Endothelial cell of umbilical vein (primary cell): ENCODE measurements at regions not wholly inside any gene's neighbourhood (a gene's known extent, or its start where the extent isn't known, plus 50 kb on each side); places are given as distances from the start of the nearest gene placed in this dataset.

Experiments used
- BruUV-seq: library from RNA; stranded (reverse); fragments of 400-500 nt; replicated peaks from 2 replicates; lab custom pipeline; 2021; lab: Mats Ljungman, UMichigan
- CTCF ChIA-PET: fragments of 300-600, 350-600 bp; sonication (Branson Sonifier 250); formaldehyde crosslinking; loops from one replicate; lab custom pipeline; 2021; ENCODE audit warnings: antibody characterized with exemption, inconsistent platforms; lab: Charles Lee
- POLR2A ChIA-PET: fragments of 300-600, 350-600 bp; sonication (Branson Sonifier 250); formaldehyde crosslinking; loops from one replicate; lab custom pipeline; 2021; ENCODE audit warnings: antibody characterized with exemption, inconsistent platforms; lab: Charles Lee
- DNase-seq: peaks from one replicate; pipeline ENCODE4 v3.0.0-alpha.2; 2011; ENCODE audit warnings: low read depth, low spot score
- FAIRE-seq: peaks from 2 replicates; lab custom pipeline; 2011; peaks lifted over from hg19 to GRCh38; lab: Jason Lieb, UNC
- H2AFZ ChIP-seq: 2 replicates; pipeline ENCODE4 v1.6.0; 2012; ENCODE audit warnings: low read depth, low read length, control low read depth, inconsistent platforms
- H3K27ac ChIP-seq: 2 replicates; pipeline ENCODE4 v1.5.1; 2011; ENCODE audit warnings: low read depth, mild to moderate bottlenecking, control low read depth, low read length, moderate library complexity; ENCODE audit not compliant: insufficient read depth
- H3K27me3 ChIP-seq, 2 experiments: 2 replicates each; pipeline versions ENCODE4 v1.6.0 to v1.6.1; 2011; ENCODE audit warnings: low read length in 2 of 2, mixed read lengths in 1 of 2; ENCODE audit not compliant: control insufficient read depth in 2 of 2, insufficient read depth in 2 of 2
- H3K36me3 ChIP-seq, 2 experiments: 2 replicates in 1 of 2; 3 replicates in 1 of 2; pipeline ENCODE4 v1.5.1; 2011; ENCODE audit warnings: low read length in 2 of 2, mild to moderate bottlenecking in 1 of 2, moderate library complexity in 1 of 2; ENCODE audit not compliant: control insufficient read depth in 2 of 2, insufficient read depth in 2 of 2; ENCODE audit errors: extremely low read depth in 1 of 2
- H3K4me1 ChIP-seq: 3 replicates; pipeline ENCODE4 v1.5.1; 2011; ENCODE audit warnings: mild to moderate bottlenecking, low read length; ENCODE audit not compliant: control insufficient read depth, insufficient read depth; ENCODE audit errors: extremely low read depth
- H3K4me2 ChIP-seq: 2 replicates; pipeline ENCODE4 v1.6.1; 2011; ENCODE audit warnings: low read length, control low read depth, mixed read lengths; ENCODE audit not compliant: insufficient read depth
- H3K4me3 ChIP-seq, 3 experiments: fragments of 200-600 bp in 1 of 3; sonication (generic), shearing (Covaris generic) in 1 of 3; replicated peaks in 1 of 3; 2 replicates each; pipeline ENCODE4 v1.5.1; 2011 to 2016; ENCODE audit warnings: control low read depth in 3 of 3, low read length in 3 of 3, mild to moderate bottlenecking in 2 of 3, inconsistent platforms in 1 of 3, low read depth in 1 of 3, moderate library complexity in 1 of 3; ENCODE audit not compliant: insufficient read depth in 1 of 3
- H3K79me2 ChIP-seq: 2 replicates; pipeline ENCODE4 v1.6.0; 2012; ENCODE audit warnings: low read length, inconsistent platforms; ENCODE audit not compliant: control insufficient read depth, insufficient read depth
- H3K9ac ChIP-seq: replicated peaks from 2 replicates; pipeline ENCODE3; 2011; ENCODE audit warnings: low read length, control low read depth; ENCODE audit not compliant: insufficient read depth; ENCODE audit errors: extremely low read depth
- H3K9me1 ChIP-seq: replicated peaks from 3 replicates; pipeline ENCODE4 v1.6.0; 2011; ENCODE audit warnings: mild to moderate bottlenecking, low read length; ENCODE audit not compliant: control insufficient read depth, insufficient read depth; ENCODE audit errors: extremely low read depth
- H3K9me3 ChIP-seq: replicated peaks from 2 replicates; pipeline ENCODE4 v1.5.1; 2012; ENCODE audit warnings: low read length, inconsistent platforms; ENCODE audit not compliant: control insufficient read depth, insufficient read depth
- H4K20me1 ChIP-seq: replicated peaks from 2 replicates; pipeline ENCODE3; 2011; ENCODE audit warnings: mild to moderate bottlenecking, low read length; ENCODE audit not compliant: control insufficient read depth, insufficient read depth; ENCODE audit errors: extremely low read depth
- CTCF ChIP-seq, 2 donors: IDR thresholded peaks; 1 replicate in 1 of 2; 2 replicates in 1 of 2; pipeline ENCODE4 v1.5.1; 2011; ENCODE audit warnings: low read length in 2 of 2, mild to moderate bottlenecking in 2 of 2, moderate library complexity in 2 of 2, control low read depth in 1 of 2, inconsistent platforms in 1 of 2, low read depth in 1 of 2; ENCODE audit not compliant: insufficient read depth in 1 of 2; ENCODE audit errors: extremely low read depth in 1 of 2
- EZH2 ChIP-seq: IDR thresholded peaks from 2 replicates; pipeline ENCODE4 v1.6.1; 2012; ENCODE audit warnings: borderline replicate concordance, low read depth, mild to moderate bottlenecking, moderate library complexity, low read length, inconsistent platforms; ENCODE audit not compliant: severe bottlenecking
- FOS ChIP-seq: IDR thresholded peaks from 2 replicates; pipeline ENCODE4 v1.6.1; 2011; ENCODE audit warnings: mild to moderate bottlenecking, low read length, moderate library complexity, borderline replicate concordance; ENCODE audit not compliant: insufficient read depth
- GATA2 ChIP-seq: IDR thresholded peaks from 2 replicates; pipeline ENCODE4 v1.7.0; 2011; ENCODE audit warnings: low read depth, mild to moderate bottlenecking, moderate library complexity, mixed read lengths, low read length; ENCODE audit not compliant: insufficient read length, insufficient read depth
- JUN ChIP-seq: IDR thresholded peaks from 2 replicates; pipeline ENCODE4 v1.6.1; 2011; ENCODE audit warnings: borderline replicate concordance, low read depth; ENCODE audit not compliant: insufficient read length, insufficient read depth
- MAX ChIP-seq: IDR thresholded peaks from 2 replicates; pipeline ENCODE4 v1.6.1; 2011; ENCODE audit not compliant: insufficient read depth, insufficient read length
- MYC ChIP-seq: IDR thresholded peaks from one replicate; pipeline ENCODE4 v1.6.1; 2011; ENCODE audit warnings: mild to moderate bottlenecking, low read depth, low read length
- POLR2A ChIP-seq: IDR thresholded peaks from 2 replicates; pipeline ENCODE4 v1.6.1; 2012; ENCODE audit warnings: low read depth, mild to moderate bottlenecking, control low read depth, low read length
- POLR2AphosphoS5 ChIP-seq: IDR thresholded peaks from 2 replicates; pipeline ENCODE4 v1.6.1; 2012; ENCODE audit warnings: low read depth, mild to moderate bottlenecking, control low read depth, low read length, moderate library complexity; ENCODE audit not compliant: insufficient read depth
- dilution Hi-C: fragments of 300-500 bp; cut with MboI; formaldehyde crosslinking; loops from one replicate; pipeline ENCODE4 v1.15.0; 2019; ENCODE audit warnings: low sequenced_read_pairs; ENCODE audit not compliant: extremely low pct_ligation_motif_present
- intact Hi-C: fragments of 100-400 bp; cut with micrococcal nuclease; formaldehyde crosslinking; loops from one replicate; pipeline ENCODE4 v1.10.0; 2022

- Histone ChIP-seq H3K9me3 (no peaks in the 10 kb centered on the region), H3K79me2 (no peaks in the 10 kb centered on the region), H3K9me1 (no peaks in the 10 kb centered on the region), H3K4me3 (no peak overlapping the region), H3K4me1 (no peaks in the 10 kb centered on the region), H3K27ac (no peak overlapping the region), H3K9ac (no peak overlapping the region), H3K36me3 (no peaks in the 10 kb centered on the region), H3K4me2 (no peak overlapping the region), H3K27me3 (no peaks in the 10 kb centered on the region), H4K20me1 (no peaks in the 10 kb centered on the region), H2AFZ (no peak overlapping the region)
- POLR2A ChIA-PET: no interaction called here
- TF ChIP-seq CTCF (IDR thresholded peaks at IDR 0.05; ENCODE audit: extremely low read depth in 1 of 2, insufficient read depth in 1 of 2, low read depth in 1 of 2, low read length in 2 of 2): no peak
- TF ChIP-seq POLR2A: no peak
- no peak for TF ChIP-seq EZH2
- no peak for TF ChIP-seq POLR2AphosphoS5
- no peak for TF ChIP-seq JUN
- TF ChIP-seq MYC: no peak
- TF ChIP-seq GATA2: no peak
- no peak for TF ChIP-seq MAX
- TF ChIP-seq FOS: no peak
- CTCF ChIA-PET: no interaction called here
- intact Hi-C loops: no loop called here
- no peak for DNase-seq
- no peak for FAIRE-seq
- dilution Hi-C loops: no loop called here
- no TSS peak for BruUV-seq
These were observed 171.9 kb upstream of the SPOCK3 start for GRCh38 chr4:167406181-167406580.
